CD4-positive, alpha-beta T cell (primary cell): ENCODE measurements at regions not wholly inside any gene's neighbourhood (a gene's known extent, or its start where the extent isn't known, plus 50 kb on each side); places are given as distances from the start of the nearest gene placed in this dataset.

Experiments used
- ATAC-seq: fragments of 200-7000 bp; cut with Tn5 transposase; one replicate; pipeline ENCODE4 v1.10.0; 2022; ENCODE audit warnings: mild to moderate bottlenecking; ENCODE audit not compliant: poor library complexity
- CTCF ChIA-PET: fragments of 350-600 bp; sonication (Branson Sonifier 250); formaldehyde crosslinking; loops from one replicate; lab custom pipeline; 2021; ENCODE audit warnings: antibody characterized with exemption, inconsistent platforms; lab: Charles Lee
- POLR2A ChIA-PET: fragments of 350-600 bp; sonication (Branson Sonifier 250); formaldehyde crosslinking; loops from one replicate; lab custom pipeline; 2021; ENCODE audit warnings: antibody characterized with exemption, inconsistent platforms; lab: Charles Lee
- DNase-seq, 14 experiments: peaks; one replicate each; pipeline ENCODE4 v3.0.0-alpha.2; 2013 to 2020; ENCODE audit warnings: mixed read lengths in 2 of 14
- H3K27ac ChIP-seq, 2 donors: one replicate each; pipeline versions ENCODE4 v1.5.1 to v1.7.0; 2013; ENCODE audit warnings: low read length in 2 of 2, low read depth in 1 of 2, mild to moderate bottlenecking in 1 of 2
- H3K27me3 ChIP-seq, 2 experiments: 1 replicate in 1 of 2; 2 replicates in 1 of 2; pipeline versions ENCODE4 v1.6.1 to v1.7.0; 2013; ENCODE audit warnings: low read length in 2 of 2, control low read depth in 1 of 2, mild to moderate bottlenecking in 1 of 2, moderate library complexity in 1 of 2; ENCODE audit not compliant: insufficient read depth in 2 of 2, control insufficient read depth in 1 of 2
- H3K36me3 ChIP-seq: one replicate; pipeline ENCODE4 v1.6.1; 2013; ENCODE audit warnings: low read length, control low read depth; ENCODE audit not compliant: insufficient read depth
- H3K4me1 ChIP-seq: one replicate; pipeline ENCODE4 v1.6.1; 2013; ENCODE audit warnings: low read length, control low read depth; ENCODE audit not compliant: insufficient read depth
- H3K4me3 ChIP-seq: one replicate; pipeline ENCODE4 v1.5.1; 2013; ENCODE audit warnings: mild to moderate bottlenecking, low read length, moderate library complexity
- H3K9me3 ChIP-seq, 2 experiments: 1 replicate in 1 of 2; 2 replicates in 1 of 2; pipeline versions ENCODE4 v1.6.1 to v1.7.0; 2013; ENCODE audit warnings: low read length in 2 of 2, mild to moderate bottlenecking in 2 of 2, control low read depth in 1 of 2, moderate library complexity in 1 of 2; ENCODE audit not compliant: control insufficient read depth in 1 of 2, insufficient read depth in 1 of 2
- H3K27ac Mint-ChIP-seq: one replicate; pipeline ENCODE4 v1.8.0; 2020; ENCODE audit warnings: mixed read lengths
- H3K27me3 Mint-ChIP-seq: one replicate; pipeline ENCODE4 v1.8.0; 2021; ENCODE audit warnings: mixed read lengths
- H3K36me3 Mint-ChIP-seq: one replicate; pipeline ENCODE4 v1.8.0; 2021; ENCODE audit warnings: low read depth, mixed read lengths
- H3K4me1 Mint-ChIP-seq: one replicate; pipeline ENCODE4 v1.8.0; 2021; ENCODE audit warnings: low read depth, mixed read lengths
- H3K4me3 Mint-ChIP-seq: one replicate; pipeline ENCODE4 v1.8.0; 2020; ENCODE audit warnings: mild to moderate bottlenecking, mixed read lengths
- H3K9me3 Mint-ChIP-seq: one replicate; pipeline ENCODE4 v1.8.0; 2020; ENCODE audit warnings: mixed read lengths
- intact Hi-C, 2 experiments: fragments of 100-400 bp; cut with DNase I in 1 of 2; cut with micrococcal nuclease in 1 of 2; formaldehyde crosslinking; loops; one replicate each; pipeline versions ENCODE4 v1.15.1 to v1.9.0; 2023 to 2025; cut with DNase I, micrococcal nuclease
- TF ChIP-seq, protein P1 (sequence below): fragments of 200-600 bp; IDR thresholded peaks from one replicate; pipeline ENCODE4 v1.8.0; 2022; ENCODE audit warnings: antibody characterized with exemption, mild to moderate bottlenecking

DNA sequence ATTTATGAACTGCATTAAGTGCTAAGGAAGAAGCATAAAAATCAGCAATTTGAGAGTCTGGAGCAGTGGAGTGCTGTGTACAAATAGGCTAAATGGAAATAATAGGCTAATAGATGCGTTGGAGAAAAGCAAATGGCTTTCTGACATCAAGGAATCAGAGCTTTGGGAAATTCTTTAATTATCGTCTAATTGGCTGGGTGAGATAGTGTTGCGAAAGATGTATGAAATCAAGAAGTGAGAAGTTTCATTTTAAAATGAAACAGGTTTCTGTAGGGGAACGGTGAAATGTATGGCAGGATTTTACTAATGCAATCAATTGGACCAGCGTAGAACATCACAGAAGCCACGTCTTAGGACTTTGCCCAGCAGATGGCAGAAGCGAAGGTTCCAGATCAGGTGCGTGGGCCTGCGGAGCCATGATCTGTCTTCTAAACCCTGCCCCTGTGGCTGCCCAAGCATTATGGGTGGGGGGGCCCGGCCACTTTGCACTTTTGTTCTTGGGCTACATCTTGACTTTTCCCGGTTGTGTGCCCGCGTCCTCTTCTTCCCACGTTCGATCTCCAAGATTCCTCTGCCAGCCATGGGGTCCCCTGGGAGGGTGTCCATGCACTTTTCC, 118.5 kb upstream of the SHISA3 start:
- Histone ChIP-seq H3K27me3 (peaks cover 6 to 9% of the 10 kb centered on the region in 2 experiments), H3K4me3 (no peak overlapping the region), H3K9me3 (no peaks in the 10 kb centered on the region), H3K36me3 (no peaks in the 10 kb centered on the region), H3K4me1 (peaks cover 2% of the 10 kb centered on the region), H3K27ac (no peak overlapping the region)
- Mint-ChIP-seq H3K9me3 (no peaks in the 10 kb centered on the region), H3K36me3 (no peaks in the 10 kb centered on the region), H3K4me3 (no peak overlapping the region), H3K27me3 (peaks cover 28% of the 10 kb centered on the region), H3K27ac (no peak overlapping the region), H3K4me1 (peaks cover 5% of the 10 kb centered on the region)
- TF ChIP-seq, protein P1, sequence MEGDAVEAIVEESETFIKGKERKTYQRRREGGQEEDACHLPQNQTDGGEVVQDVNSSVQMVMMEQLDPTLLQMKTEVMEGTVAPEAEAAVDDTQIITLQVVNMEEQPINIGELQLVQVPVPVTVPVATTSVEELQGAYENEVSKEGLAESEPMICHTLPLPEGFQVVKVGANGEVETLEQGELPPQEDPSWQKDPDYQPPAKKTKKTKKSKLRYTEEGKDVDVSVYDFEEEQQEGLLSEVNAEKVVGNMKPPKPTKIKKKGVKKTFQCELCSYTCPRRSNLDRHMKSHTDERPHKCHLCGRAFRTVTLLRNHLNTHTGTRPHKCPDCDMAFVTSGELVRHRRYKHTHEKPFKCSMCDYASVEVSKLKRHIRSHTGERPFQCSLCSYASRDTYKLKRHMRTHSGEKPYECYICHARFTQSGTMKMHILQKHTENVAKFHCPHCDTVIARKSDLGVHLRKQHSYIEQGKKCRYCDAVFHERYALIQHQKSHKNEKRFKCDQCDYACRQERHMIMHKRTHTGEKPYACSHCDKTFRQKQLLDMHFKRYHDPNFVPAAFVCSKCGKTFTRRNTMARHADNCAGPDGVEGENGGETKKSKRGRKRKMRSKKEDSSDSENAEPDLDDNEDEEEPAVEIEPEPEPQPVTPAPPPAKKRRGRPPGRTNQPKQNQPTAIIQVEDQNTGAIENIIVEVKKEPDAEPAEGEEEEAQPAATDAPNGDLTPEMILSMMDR: no peak
- ChIA-PET POLR2A (no interaction called here), CTCF (no interaction called here)
- ATAC-seq: no peak
- no peak for DNase-seq
- intact Hi-C loops: no loop called here

DNA sequence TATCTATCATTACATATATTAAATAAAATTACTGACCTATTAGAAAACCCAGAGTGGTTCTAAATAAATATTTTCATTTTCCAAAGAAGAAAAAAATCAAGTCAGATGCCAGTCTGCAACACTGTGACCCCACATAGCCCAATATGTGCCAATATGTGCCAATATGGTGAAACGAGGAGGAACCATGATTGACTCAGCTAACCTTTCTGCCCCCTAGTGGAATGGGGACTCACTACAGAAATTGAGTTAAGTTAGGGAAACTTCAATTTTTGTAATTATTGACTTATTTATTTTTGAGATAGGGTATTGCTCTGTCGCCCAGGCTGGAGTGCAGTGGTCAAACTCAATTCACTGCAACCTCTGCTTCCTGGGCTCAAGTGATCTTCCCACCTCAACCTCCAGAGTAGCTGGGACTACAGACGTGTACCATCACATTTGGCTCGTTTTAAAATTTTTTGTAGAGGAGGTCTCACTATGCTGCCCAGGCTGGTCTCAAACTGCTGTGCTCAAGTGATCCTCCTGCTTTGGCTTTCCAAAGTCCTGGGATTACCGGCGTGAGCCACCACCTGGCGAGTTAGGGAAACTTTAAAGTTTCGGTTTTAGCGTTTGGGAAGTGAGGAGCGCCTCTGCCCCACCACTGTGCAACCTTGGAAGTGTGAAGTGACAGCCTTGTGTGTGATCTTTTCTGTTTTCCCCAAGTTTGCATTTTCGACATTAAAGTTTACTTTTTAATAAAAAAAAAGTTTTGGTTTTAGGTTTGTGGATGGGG, 116.8 kb upstream of the SHISA3 start:
- no peaks in the 10 kb centered on the region for H3K9me3 Mint-ChIP-seq
- Histone ChIP-seq H3K36me3 (no peaks in the 10 kb centered on the region), H3K4me3 (no peak overlapping the region), H3K4me1 (peaks cover 2% of the 10 kb centered on the region), H3K27me3 (peaks cover 6 to 9% of the 10 kb centered on the region in 2 experiments), H3K27ac (no peak overlapping the region), H3K9me3 (no peaks in the 10 kb centered on the region)
- H3K36me3 Mint-ChIP-seq: no peaks in the 10 kb centered on the region
- ChIA-PET CTCF (no interaction called here), POLR2A (no interaction called here)
- ATAC-seq (no peak), DNase-seq (peak in 3 of 14 experiments; percentile 15 to 19 (median 16))
- H3K4me3 Mint-ChIP-seq: no peak overlapping the region
- peaks cover 32% of the 10 kb centered on the region for H3K27me3 Mint-ChIP-seq
- intact Hi-C loops: loop anchor here (5.0 kb wide), 1 partner anchor 242 kb away; no protein-coding TSS in a partner anchor
- peaks cover 5% of the 10 kb centered on the region for H3K4me1 Mint-ChIP-seq
- no peak overlapping the region for H3K27ac Mint-ChIP-seq
- TF ChIP-seq, protein P1: peak; percentile 42

DNA sequence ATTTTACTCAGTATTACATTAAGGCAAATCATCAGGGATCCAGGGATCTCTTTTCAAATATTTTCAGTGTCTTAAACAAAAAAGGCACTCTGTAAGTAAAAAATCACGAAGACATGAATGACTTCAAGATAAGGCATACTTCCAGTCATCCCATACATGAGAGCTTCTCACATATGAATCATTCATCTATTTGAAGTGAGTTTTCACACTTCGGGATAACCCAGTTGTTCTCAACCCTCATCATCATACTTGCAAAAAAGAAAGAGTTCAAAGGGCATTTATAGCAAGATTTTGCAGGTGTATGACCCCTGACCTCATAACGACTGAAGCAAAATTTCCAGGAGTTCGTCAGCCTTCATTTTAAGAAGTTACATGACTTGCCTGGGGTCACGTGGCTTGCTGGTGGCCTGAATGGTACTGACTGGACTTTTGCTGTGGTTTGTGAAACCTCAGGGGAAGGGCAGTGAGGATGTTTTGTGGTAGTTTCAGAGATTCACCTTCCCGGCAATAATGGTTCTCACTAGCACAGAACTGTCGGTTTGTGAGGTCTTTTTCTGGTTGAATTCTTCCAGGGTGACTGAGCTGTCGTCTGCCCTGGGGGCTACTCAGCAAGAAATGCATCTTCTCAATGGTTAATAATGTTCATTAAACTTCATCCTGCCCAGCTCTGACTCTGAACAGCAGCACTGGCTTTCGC, 115.8 kb upstream of the SHISA3 start:
- peaks cover 5% of the 10 kb centered on the region for H3K4me1 Mint-ChIP-seq
- POLR2A ChIA-PET: no interaction called here

More for the DNA sequence above, 115.8 kb upstream of the SHISA3 start:
- CTCF ChIA-PET: no interaction called here
- Mint-ChIP-seq H3K27ac (no peak overlapping the region), H3K9me3 (no peaks in the 10 kb centered on the region), H3K4me3 (no peak overlapping the region), H3K36me3 (no peaks in the 10 kb centered on the region), H3K27me3 (peaks cover 32% of the 10 kb centered on the region)
- peaks cover 2% of the 10 kb centered on the region for H3K4me1 ChIP-seq
- ATAC-seq: no peak
- peaks cover 6 to 9% of the 10 kb centered on the region in 2 experiments for H3K27me3 ChIP-seq
- intact Hi-C loops: loop anchor here (5.0 kb wide), 1 partner anchor 241 kb away; no protein-coding TSS in a partner anchor
- TF ChIP-seq, protein P1: no peak
- H3K27ac ChIP-seq: no peak overlapping the region
- H3K4me3 ChIP-seq: no peak overlapping the region
- H3K9me3 ChIP-seq: no peaks in the 10 kb centered on the region
- DNase-seq: no peak
- no peaks in the 10 kb centered on the region for H3K36me3 ChIP-seq
